Kidney (tissue), 13 donors: ENCODE measurements at regions not wholly inside any gene's neighbourhood (a gene's known extent, or its start where the extent isn't known, plus 50 kb on each side); places are given as distances from the start of the nearest gene placed in this dataset.

ENCODE experiments used
- DNase-seq, 5 donors: peaks; one replicate each; pipeline ENCODE4 v3.0.0-alpha.2; 2013 to 2020
- FAIRE-seq: peaks from 2 replicates; lab custom pipeline; 2012; peaks lifted over from hg19 to GRCh38; lab: Jason Lieb, UNC
- H3K27ac ChIP-seq, 2 donors: one replicate each; pipeline ENCODE4 v1.7.0; 2013; ENCODE audit warnings: low read depth in 2 of 2, low read length in 2 of 2, inconsistent platforms in 1 of 2
- H3K27me3 ChIP-seq: one replicate; pipeline ENCODE4 v1.7.1; 2013; ENCODE audit warnings: low read length, inconsistent platforms; ENCODE audit not compliant: control insufficient read depth, insufficient read depth
- H3K36me3 ChIP-seq, 3 donors: one replicate each; pipeline versions ENCODE4 v1.7.0 to v1.7.1; 2013; ENCODE audit warnings: low read length in 3 of 3, control low read depth in 1 of 3, inconsistent platforms in 1 of 3; ENCODE audit not compliant: insufficient read depth in 3 of 3, control insufficient read depth in 2 of 3
- H3K4me1 ChIP-seq, 3 donors: one replicate each; pipeline versions ENCODE4 v1.7.0 to v1.7.1; 2013; ENCODE audit warnings: low read length in 3 of 3, inconsistent platforms in 1 of 3, low read depth in 1 of 3; ENCODE audit not compliant: control insufficient read depth in 2 of 3, insufficient read depth in 2 of 3
- H3K4me3 ChIP-seq, 3 donors: one replicate each; pipeline versions ENCODE4 v1.7.0 to v1.8.1; 2013; ENCODE audit warnings: low read length in 3 of 3, control low read depth in 1 of 3, inconsistent platforms in 1 of 3
- H3K9ac ChIP-seq, 3 donors: one replicate each; pipeline versions ENCODE4 v1.7.0 to v1.7.1; 2013; ENCODE audit warnings: low read length in 3 of 3, control low read depth in 1 of 3, inconsistent platforms in 1 of 3
- H3K9me3 ChIP-seq, 3 donors: one replicate each; pipeline versions ENCODE4 v1.7.0 to v1.7.1; 2013; ENCODE audit warnings: low read length in 3 of 3, control low read depth in 1 of 3, inconsistent platforms in 1 of 3; ENCODE audit not compliant: control insufficient read depth in 2 of 3, insufficient read depth in 1 of 3
- CTCF ChIP-seq: IDR thresholded peaks from 3 replicates; pipeline ENCODE4 v1.5.1; 2012; ENCODE audit warnings: mild to moderate bottlenecking, moderate library complexity, borderline replicate concordance; ENCODE audit not compliant: insufficient read depth; ENCODE audit errors: extremely low read depth
- intact Hi-C: fragments of 100-400 bp; cut with DNase I; formaldehyde crosslinking; loops from one replicate; pipeline ENCODE4 v1.11.1; 2022
- donor health status: control.
- donor health status: control.
- donor health status: control.
- donor health status: control.
- donor health status: control.
- donor health status: DM: yes; HTN: yes; CAD: no.
- donor health status: Normal renal cell carcinoma (clear cell type).

DNA sequence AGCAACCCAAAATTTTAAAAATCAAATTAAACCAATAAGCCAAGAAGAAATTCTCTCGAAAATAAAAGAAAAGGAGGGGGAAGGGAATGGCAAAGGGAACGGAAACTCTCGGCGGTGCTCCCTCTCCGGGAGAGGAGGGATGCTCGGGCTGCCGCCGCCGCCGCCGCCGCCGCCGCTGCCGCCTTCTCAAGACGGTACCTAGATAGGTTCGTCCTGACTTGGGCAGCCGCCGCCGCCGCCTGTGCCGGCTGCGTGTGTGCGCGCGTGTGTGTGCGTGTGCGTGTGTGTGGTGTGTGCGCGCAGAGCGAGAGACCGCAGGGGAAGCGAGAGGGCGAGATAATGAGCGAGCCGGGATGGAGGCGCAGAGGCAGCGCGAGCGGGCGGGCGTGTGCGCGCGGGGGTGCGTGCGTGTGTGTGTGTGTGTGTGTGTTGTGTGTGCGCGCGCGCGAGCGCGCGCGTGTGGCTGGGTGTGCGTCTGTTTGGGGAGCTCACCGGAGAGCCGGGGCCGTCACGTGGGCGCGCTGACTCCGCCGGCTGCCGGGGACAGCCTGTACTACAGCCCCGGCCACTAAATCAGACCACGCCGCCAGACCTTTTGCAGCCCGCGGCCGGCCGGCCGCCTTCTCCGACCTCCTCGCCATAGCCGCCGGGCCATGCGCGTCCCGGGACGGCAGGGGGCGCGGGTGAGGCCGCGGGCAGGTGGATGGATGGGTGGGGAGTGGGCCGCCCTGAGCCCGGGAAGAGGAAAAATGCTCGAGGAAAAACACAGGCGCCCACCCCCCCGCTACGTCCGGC lies 111.6 kb downstream of the DHX15 start:
- FAIRE-seq (no peak), DNase-seq (peak; percentile 87 to 94 (median 93))
- TF ChIP-seq CTCF: peak; percentile 33
- Histone ChIP-seq H3K27me3 (no peaks in the 10 kb centered on the region), H3K9ac (peak overlapping the region in 1 of 3 donors; percentile 24), H3K36me3 (no peaks in the 10 kb centered on the region), H3K4me3 (peak overlapping the region; percentile 26 to 67 (median 54)), H3K9me3 (no peaks in the 10 kb centered on the region), H3K27ac (no peak overlapping the region), H3K4me1 (peaks cover 0 to 13% (median 0%) of the 10 kb centered on the region in 3 donors)
- intact Hi-C loops: no loop called here

DNA sequence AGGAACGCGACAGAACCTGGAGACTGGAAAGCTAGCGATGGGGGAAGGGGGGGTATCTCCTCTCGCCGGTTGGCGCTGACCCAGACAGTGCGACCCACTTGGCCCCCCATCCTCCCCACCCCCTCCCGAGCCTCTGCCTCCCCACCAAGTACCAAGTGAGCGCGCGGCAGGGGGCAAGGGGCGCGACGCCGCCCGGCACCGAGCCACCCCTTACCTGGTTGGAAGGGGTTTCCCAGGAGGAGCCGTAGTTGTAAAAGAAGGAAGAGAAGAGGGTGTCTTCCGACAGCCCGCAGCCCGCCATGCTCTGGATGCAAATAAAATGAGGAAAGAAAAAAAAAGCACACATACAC lies 112.2 kb downstream of the DHX15 start:
- Histone ChIP-seq H3K9me3 (no peaks in the 10 kb centered on the region), H3K36me3 (no peaks in the 10 kb centered on the region), H3K4me1 (peaks cover 0 to 13% (median 0%) of the 10 kb centered on the region in 3 donors), H3K27me3 (no peaks in the 10 kb centered on the region), H3K9ac (no peak overlapping the region), H3K27ac (no peak overlapping the region), H3K4me3 (peak overlapping the region; percentile 26 to 67 (median 26))
- FAIRE-seq (no peak), DNase-seq (peak in 4 of 5 donors; percentile 14 to 76 (median 46))
- intact Hi-C loops: no loop called here
- no peak for TF ChIP-seq CTCF

DNA sequence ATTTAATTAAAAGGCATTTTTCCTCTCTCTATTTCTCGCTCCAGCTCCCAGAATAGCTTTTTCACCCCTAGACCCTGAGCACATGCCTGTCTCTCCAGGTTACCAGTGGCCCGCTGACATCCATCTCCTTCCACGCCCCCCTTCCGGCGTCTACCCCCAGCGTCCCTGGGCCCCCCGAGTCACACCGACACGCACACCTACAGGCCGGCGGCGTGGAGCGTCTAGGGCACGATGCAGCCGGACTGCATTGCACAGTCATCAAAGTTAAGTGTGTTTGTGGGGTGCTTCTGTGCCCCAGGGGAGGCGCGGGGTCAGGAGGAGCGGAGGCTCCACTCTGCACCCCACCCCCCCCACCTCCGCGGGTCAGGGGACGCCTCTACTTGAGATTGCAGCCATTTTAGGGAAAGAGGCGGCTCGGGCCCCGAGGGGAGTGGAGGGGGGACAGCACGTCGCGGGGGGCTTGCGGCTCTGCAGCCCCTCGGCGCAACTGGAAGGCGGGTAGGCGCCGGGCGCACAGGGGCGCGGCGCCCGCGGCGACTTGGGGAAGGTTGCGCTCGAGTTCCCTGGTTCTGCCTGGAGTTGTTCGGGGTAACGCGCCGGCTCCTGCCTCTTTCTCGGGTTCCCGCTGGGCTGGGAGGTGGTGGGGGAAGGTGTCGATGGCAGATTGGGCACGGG lies 112.7 kb downstream of the DHX15 start:
- H3K4me1 ChIP-seq: peaks cover 0 to 13% (median 0%) of the 10 kb centered on the region in 3 donors
- no peak overlapping the region for H3K9ac ChIP-seq
- peak overlapping the region in 1 of 2 donors; percentile 1 for H3K27ac ChIP-seq
- no peaks in the 10 kb centered on the region for H3K9me3 ChIP-seq
- TF ChIP-seq CTCF: no peak
- peak overlapping the region in 2 of 3 donors; percentile 60 to 67 for H3K4me3 ChIP-seq
- H3K36me3 ChIP-seq: no peaks in the 10 kb centered on the region
- intact Hi-C loops: no loop called here
- DNase-seq: peak; percentile 24 to 75 (median 35)
- FAIRE-seq: no peak
- no peaks in the 10 kb centered on the region for H3K27me3 ChIP-seq
